GM18951 (cell line): ENCODE measurements at regions not wholly inside any gene's neighbourhood (a gene's known extent, or its start where the extent isn't known, plus 50 kb on each side); places are given as distances from the start of the nearest gene placed in this dataset.

Source experiments
- POLR2A ChIP-seq: IDR thresholded peaks from 4 replicates; pipeline ENCODE4 v1.6.1; 2011; ENCODE audit warnings: mild to moderate bottlenecking; ENCODE audit not compliant: insufficient read length, insufficient read depth; ENCODE audit errors: extremely low read depth
- in situ Hi-C: fragments of 300-500 bp; cut with MboI; formaldehyde crosslinking; loops from one replicate; pipeline ENCODE4 v1.12.0; 2022; ENCODE audit warnings: low sequenced_read_pairs, mixed read lengths, inconsistent platforms; ENCODE audit not compliant: unreplicated experiment

DNA sequence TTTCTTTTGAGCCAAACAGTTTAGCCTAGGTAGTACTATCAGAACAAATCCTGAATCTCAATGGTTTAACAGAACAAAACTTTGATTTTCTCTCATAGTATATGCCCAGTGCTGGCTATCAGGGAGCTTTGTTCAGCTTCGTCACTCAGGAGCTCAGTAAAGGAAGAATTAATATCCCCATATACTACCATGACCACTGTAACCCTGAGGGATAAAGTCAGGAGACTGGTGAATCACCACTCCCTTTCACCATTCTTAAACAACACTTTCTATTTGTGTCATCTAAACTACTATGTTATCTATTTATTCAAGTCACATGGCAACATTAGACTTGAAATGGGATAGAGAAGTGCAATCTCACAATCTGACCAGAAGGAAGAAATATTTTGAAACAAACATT is 522.6 kb upstream of the COX7C start:
- in situ Hi-C loops: no loop called here
- no peak for TF ChIP-seq POLR2A

DNA sequence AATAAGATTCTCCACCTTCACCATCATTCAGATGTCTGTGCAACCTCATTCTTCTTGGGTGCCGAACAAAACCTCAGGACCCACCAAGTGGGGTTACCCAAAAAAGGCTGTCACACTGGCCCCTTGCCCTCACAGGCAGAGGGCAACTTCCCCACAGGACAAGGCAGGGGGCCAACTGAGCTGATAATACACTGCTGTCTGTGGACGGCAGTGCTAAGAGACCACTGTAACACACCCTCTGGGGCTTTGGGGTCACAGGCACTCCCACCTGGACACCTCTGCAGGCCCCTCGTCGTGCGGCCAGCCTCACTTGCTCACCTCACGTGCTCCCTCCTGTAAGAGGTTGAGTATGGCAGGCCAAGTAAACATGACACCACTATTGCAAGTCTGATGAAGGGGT is 515.8 kb upstream of the COX7C start:
- TF ChIP-seq POLR2A: no peak
- in situ Hi-C loops: no loop called here

GRCh38 chr5:86108825-86109224 is 508.9 kb upstream of the COX7C start:
- in situ Hi-C loops: no loop called here

DNA sequence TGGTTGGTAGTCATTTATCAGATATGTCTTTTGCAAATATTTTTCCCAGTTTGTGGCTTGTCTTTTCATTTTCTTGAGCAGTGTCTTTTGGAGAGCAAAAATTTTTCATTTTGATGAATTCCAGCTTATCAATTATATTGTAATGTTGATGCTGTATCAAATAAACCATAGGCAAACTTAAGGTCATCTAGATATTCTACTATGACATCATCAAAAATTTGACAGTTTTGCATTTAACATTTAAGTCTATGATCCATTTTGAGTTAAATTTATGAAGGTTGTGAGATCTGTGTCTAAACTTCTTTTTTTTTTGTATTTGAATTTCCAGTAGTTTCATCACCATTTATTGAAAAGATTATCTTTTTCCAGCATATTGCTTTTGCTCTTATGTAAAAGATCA is 505.5 kb upstream of the COX7C start:
- in situ Hi-C loops: no loop called here
- no peak for TF ChIP-seq POLR2A

More at GRCh38 chr5:86108825-86109224, 508.9 kb upstream of the COX7C start:
- no peak for TF ChIP-seq POLR2A

DNA sequence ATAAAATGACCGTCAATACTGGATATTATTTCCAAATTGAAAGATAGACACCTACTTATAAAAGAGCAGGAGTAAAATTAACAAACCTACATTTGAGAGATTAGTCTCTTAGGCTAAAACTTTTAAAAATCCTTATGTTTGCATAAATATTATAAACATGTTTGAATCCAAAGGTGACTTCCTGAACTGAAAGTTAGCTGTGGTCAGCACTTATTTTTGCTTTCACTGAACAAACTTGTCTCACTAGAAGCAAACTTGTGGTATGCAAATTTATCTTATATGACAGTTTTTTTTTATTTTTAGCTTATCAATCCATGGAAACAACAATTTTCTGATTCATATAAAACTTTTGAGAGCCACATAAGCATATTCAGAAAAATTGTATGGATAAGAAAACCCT is 502.6 kb upstream of the COX7C start:
- no peak for TF ChIP-seq POLR2A
- in situ Hi-C loops: no loop called here

- in situ Hi-C loops: no loop called here
- no peak for TF ChIP-seq POLR2A
Measured at GRCh38 chr5:86118542-86118941, 499.2 kb upstream of the COX7C start.

- TF ChIP-seq POLR2A: no peak
- in situ Hi-C loops: no loop called here
Measured at GRCh38 chr5:86124333-86124732, 493.4 kb upstream of the COX7C start.

GRCh38 chr5:86125731-86126601 is 491.8 kb upstream of the COX7C start:
- in situ Hi-C loops: no loop called here
- TF ChIP-seq POLR2A: no peak

DNA sequence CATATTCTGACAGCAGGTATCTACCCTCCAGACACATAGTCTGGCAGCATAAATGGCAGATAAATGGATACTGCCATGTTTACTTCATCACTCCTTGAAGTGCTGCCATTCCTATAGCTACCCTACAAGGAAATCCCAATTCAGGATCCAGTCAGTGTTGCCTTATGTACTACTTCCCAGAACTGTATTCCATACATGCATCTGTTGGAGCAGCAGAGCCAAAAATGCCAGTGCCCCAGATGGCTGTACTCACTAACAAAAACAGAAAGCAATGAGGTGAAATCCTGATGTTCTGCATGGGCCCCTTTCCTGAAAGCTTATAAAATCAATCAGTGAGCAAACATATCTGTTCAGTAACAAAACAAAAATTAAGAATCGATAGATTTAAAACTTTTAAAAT is 490.0 kb upstream of the COX7C start:
- in situ Hi-C loops: no loop called here
- TF ChIP-seq POLR2A: no peak

DNA sequence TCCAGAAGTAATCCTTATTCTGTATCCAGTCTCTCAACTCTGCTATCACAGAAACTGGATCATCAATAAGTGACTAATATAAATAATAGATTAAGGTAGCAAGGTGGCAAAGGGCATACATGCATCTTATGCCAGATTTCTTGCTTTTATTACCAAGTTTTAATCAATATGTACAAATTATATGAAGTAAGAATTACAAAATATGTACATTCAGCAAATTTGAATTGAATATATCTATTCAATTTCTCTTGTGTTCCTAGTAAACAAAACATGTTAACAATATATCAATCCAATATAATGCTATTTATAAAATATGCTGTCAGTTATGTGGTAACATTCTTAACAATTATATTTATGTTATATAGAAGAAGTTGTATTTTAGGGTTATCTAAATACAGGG is 488.7 kb upstream of the COX7C start:
- TF ChIP-seq POLR2A: no peak
- in situ Hi-C loops: no loop called here

DNA sequence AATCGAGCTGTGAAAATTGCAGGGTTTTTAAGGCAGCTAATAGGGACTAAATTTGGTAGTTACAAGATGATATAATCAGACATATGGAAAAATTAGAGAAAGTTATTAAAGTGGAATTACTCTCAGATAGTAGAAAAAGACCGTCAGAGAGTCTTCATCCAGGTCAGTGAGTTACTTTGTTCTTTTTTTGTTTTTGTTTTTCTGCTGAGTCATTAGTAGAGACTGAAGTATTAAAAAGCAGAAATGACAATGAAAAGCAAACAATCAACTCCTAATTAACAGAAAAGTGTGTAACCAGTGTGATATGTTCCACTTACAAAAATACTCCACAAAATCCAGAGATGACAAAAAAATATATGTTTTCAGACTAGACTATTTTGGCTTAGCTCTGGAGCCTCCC is 480.4 kb upstream of the COX7C start:
- in situ Hi-C loops: no loop called here

GRCh38 chr5:86143837-86144236 is 473.9 kb upstream of the COX7C start:
- no peak for TF ChIP-seq POLR2A
- in situ Hi-C loops: no loop called here

More for the DNA sequence above, 480.4 kb upstream of the COX7C start:
- no peak for TF ChIP-seq POLR2A

DNA sequence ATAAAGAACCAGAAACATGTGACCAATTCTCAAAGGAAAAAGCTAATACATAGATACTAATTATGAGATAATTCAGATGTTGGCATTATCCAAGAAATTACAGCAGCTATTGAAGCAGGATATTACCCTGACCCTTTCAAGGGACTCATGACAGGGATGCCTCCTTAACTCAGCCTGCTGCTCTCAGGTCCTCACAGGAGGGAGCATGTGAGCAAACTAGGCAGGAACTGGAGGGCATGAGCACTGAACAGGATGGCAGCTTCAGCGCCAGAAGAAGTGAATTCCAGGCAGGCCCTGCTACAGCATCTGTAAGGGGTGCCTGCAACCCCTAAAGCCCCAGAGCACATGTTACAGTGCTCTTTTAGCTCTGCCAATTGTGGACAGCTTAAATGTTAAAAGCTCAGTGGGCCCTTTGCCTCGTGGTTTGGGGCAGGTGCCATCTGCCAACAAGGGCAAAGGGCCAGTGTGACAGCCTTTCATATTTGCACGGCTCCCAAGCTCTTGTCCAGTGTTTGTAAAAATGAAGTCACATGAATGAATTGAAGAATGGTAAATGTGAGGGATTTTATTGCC is 464.7 kb upstream of the COX7C start:
- in situ Hi-C loops: no loop called here

GRCh38 chr5:86155796-86156195 is 461.9 kb upstream of the COX7C start:
- in situ Hi-C loops: no loop called here
- TF ChIP-seq POLR2A: no peak

More for the DNA sequence above, 464.7 kb upstream of the COX7C start:
- no peak for TF ChIP-seq POLR2A
